GM19239 (cell line): ENCODE measurements at regions not wholly inside any gene's neighbourhood (a gene's known extent, or its start where the extent isn't known, plus 50 kb on each side); places are given as distances from the start of the nearest gene placed in this dataset.

ENCODE experiments used
- DNase-seq: peaks from one replicate; pipeline ENCODE4 v3.0.0; 2011; ENCODE audit warnings: low spot score; ENCODE audit not compliant: insufficient read length
- FAIRE-seq: peaks from 2 replicates; lab custom pipeline; 2011; peaks lifted over from hg19 to GRCh38; lab: Jason Lieb, UNC

- no peak for FAIRE-seq
These were observed 793.8 kb upstream of the IGFBP3 start for GRCh38 chr7:46714904-46715303.

GRCh38 chr7:46713868-46714596 lies 793.0 kb upstream of the IGFBP3 start:
- FAIRE-seq (no peak), DNase-seq (no peak)

More at GRCh38 chr7:46714904-46715303, 793.8 kb upstream of the IGFBP3 start:
- no peak for DNase-seq

- DNase-seq (no peak), FAIRE-seq (no peak)
These were observed 789.9 kb upstream of the IGFBP3 start for GRCh38 chr7:46710927-46711326.

- no peak for FAIRE-seq
- no peak for DNase-seq
These were observed 786.9 kb upstream of the IGFBP3 start for GRCh38 chr7:46707973-46708372.

- DNase-seq, result no peak
- no peak for FAIRE-seq
These were observed 784.5 kb upstream of the IGFBP3 start for GRCh38 chr7:46705386-46706255.

GRCh38 chr7:46696741-46697140 lies 775.7 kb upstream of the IGFBP3 start:
- FAIRE-seq (no peak), DNase-seq (no peak)

- DNase-seq, result no peak
- no peak for FAIRE-seq
These were observed 774.1 kb upstream of the IGFBP3 start for GRCh38 chr7:46695051-46695708.

- DNase-seq (no peak), FAIRE-seq (no peak)
These were observed 773.0 kb upstream of the IGFBP3 start for GRCh38 chr7:46694058-46694457.

GRCh38 chr7:46687203-46687602 lies 766.1 kb upstream of the IGFBP3 start:
- FAIRE-seq, result no peak

GRCh38 chr7:46685051-46685450 lies 764.0 kb upstream of the IGFBP3 start:
- DNase-seq (no peak), FAIRE-seq (no peak)

More at GRCh38 chr7:46687203-46687602, 766.1 kb upstream of the IGFBP3 start:
- no peak for DNase-seq

- DNase-seq (no peak), FAIRE-seq (no peak)
These were observed 762.0 kb upstream of the IGFBP3 start for GRCh38 chr7:46682836-46683624.

- no peak for DNase-seq
- no peak for FAIRE-seq
These were observed 760.9 kb upstream of the IGFBP3 start for GRCh38 chr7:46681865-46682503.

GRCh38 chr7:46680147-46680546 lies 759.1 kb upstream of the IGFBP3 start:
- FAIRE-seq, result no peak
- no peak for DNase-seq

- DNase-seq (no peak), FAIRE-seq (no peak)
These were observed 758.6 kb upstream of the IGFBP3 start for GRCh38 chr7:46679671-46680070.

- FAIRE-seq (no peak), DNase-seq (no peak)
These were observed 757.3 kb upstream of the IGFBP3 start for GRCh38 chr7:46678421-46678820.

- DNase-seq, result no peak
- FAIRE-seq, result no peak
These were observed 754.4 kb upstream of the IGFBP3 start for GRCh38 chr7:46675456-46675855.

- no peak for FAIRE-seq
- DNase-seq, result no peak
These were observed 751.8 kb upstream of the IGFBP3 start for GRCh38 chr7:46672861-46673260.

GRCh38 chr7:46671108-46671769 lies 750.2 kb upstream of the IGFBP3 start:
- FAIRE-seq (no peak), DNase-seq (no peak)

GRCh38 chr7:46669028-46669427 lies 748.0 kb upstream of the IGFBP3 start:
- no peak for FAIRE-seq
- no peak for DNase-seq
